K562 (cell line): ENCODE measurements at regions not wholly inside any gene's neighbourhood (a gene's known extent, or its start where the extent isn't known, plus 50 kb on each side); places are given as distances from the start of the nearest gene placed in this dataset.

ENCODE experiments used
- ATAC-seq: fragments of 200-7000 bp; cut with Tn5 transposase; 3 replicates; pipeline ENCODE4 v1.9.1; 2020; ENCODE audit warnings: moderate library complexity
- BruUV-seq: library from RNA; stranded (reverse); fragments of 400-500 nt; replicated peaks from 2 replicates; lab custom pipeline; 2021; lab: Mats Ljungman, UMichigan
- CTCF ChIA-PET: fragments of 300-600 bp; formaldehyde crosslinking; extraction: SDS; loops from one replicate; lab custom pipeline; 2021; ENCODE audit warnings: low intra/inter-chr PET ratio; lab: Yijun Ruan, JAX
- POLR2A ChIA-PET: fragments of 300-600, 350-650 bp; sonication (Branson Sonifier 250); formaldehyde crosslinking; extraction: SDS; loops from one replicate; lab custom pipeline; 2021; ENCODE audit warnings: antibody characterized with exemption, inconsistent platforms; lab: Yijun Ruan, JAX
- DNase-seq, 4 experiments: peaks; one replicate each; pipeline versions ENCODE4 v3.0.0 to v3.0.0-alpha.2; 2011 to 2018; ENCODE audit warnings: low spot score in 3 of 4, mixed read lengths in 3 of 4; ENCODE audit errors: extremely low read depth in 1 of 4
- FAIRE-seq: peaks from 2 replicates; lab custom pipeline; 2011; peaks lifted over from hg19 to GRCh38; lab: Jason Lieb, UNC
- H2AFZ ChIP-seq: 2 replicates; pipeline ENCODE4 v1.6.0; 2011; ENCODE audit warnings: low read depth, low read length, control low read depth, inconsistent platforms
- H3K27ac ChIP-seq: fragments of 200-600 bp; 3 replicates; pipeline ENCODE4 v1.8.0; 2011; ENCODE audit warnings: low read depth, mild to moderate bottlenecking, control low read depth, inconsistent platforms, low read length, moderate library complexity, mixed read lengths; ENCODE audit errors: extremely low read depth
- H3K27me3 ChIP-seq, 2 experiments: fragments of 300-600 bp in 1 of 2; 2 replicates in 1 of 2; 3 replicates in 1 of 2; pipeline versions ENCODE4 v1.6.0 to v1.8.0; 2011; ENCODE audit warnings: inconsistent platforms in 2 of 2, low read length in 2 of 2, mild to moderate bottlenecking in 1 of 2, mixed read lengths in 1 of 2, moderate library complexity in 1 of 2; ENCODE audit not compliant: control insufficient read depth in 2 of 2, insufficient read depth in 2 of 2
- H3K36me3 ChIP-seq: fragments of 300-600 bp; 3 replicates; pipeline ENCODE4 v1.8.0; 2011; ENCODE audit warnings: mild to moderate bottlenecking, low read length, inconsistent platforms; ENCODE audit not compliant: control insufficient read depth, insufficient read depth
- H3K4me1 ChIP-seq, 2 experiments: fragments of 200-600 bp in 1 of 2; replicated peaks in 1 of 2; 2 replicates in 1 of 2; 3 replicates in 1 of 2; pipeline versions ENCODE4 v1.5.1 to v1.8.0; 2011; ENCODE audit warnings: inconsistent platforms in 2 of 2, low read length in 2 of 2, mild to moderate bottlenecking in 1 of 2, mixed read lengths in 1 of 2, moderate library complexity in 1 of 2; ENCODE audit not compliant: control insufficient read depth in 2 of 2, insufficient read depth in 2 of 2
- H3K4me2 ChIP-seq: 2 replicates; pipeline ENCODE4 v1.6.1; 2011; ENCODE audit warnings: low read length, control low read depth, inconsistent platforms, mixed read lengths; ENCODE audit not compliant: insufficient read depth
- H3K4me3 ChIP-seq: fragments of 200-600 bp; sonication (generic), shearing (Covaris generic); 2 replicates; pipeline ENCODE4 v1.5.1; 2016; ENCODE audit warnings: control low read depth, inconsistent platforms
- H3K79me2 ChIP-seq: fragments of 200-600 bp; 3 replicates; pipeline ENCODE4 v1.8.0; 2011; ENCODE audit warnings: low read length, inconsistent platforms; ENCODE audit not compliant: control insufficient read depth, insufficient read depth
- H3K9ac ChIP-seq, 2 experiments: 2 replicates each; pipeline versions ENCODE4 v1.6.0 to v1.6.1; 2011; ENCODE audit warnings: low read depth in 2 of 2, low read length in 2 of 2, control low read depth in 1 of 2, inconsistent platforms in 1 of 2, mild to moderate bottlenecking in 1 of 2, mixed read lengths in 1 of 2; ENCODE audit not compliant: insufficient read depth in 1 of 2
- H3K9me1 ChIP-seq: one replicate; pipeline ENCODE4 v1.6.0; 2011; ENCODE audit warnings: inconsistent platforms, mild to moderate bottlenecking, low read length, moderate library complexity; ENCODE audit not compliant: control insufficient read depth, insufficient read depth
- H3K9me3 ChIP-seq: replicated peaks from 2 replicates; pipeline ENCODE4 v1.5.1; 2011; ENCODE audit warnings: low read depth, low read length, inconsistent platforms; ENCODE audit not compliant: control insufficient read depth, insufficient read depth
- H4K20me1 ChIP-seq: replicated peaks from 2 replicates; pipeline ENCODE4 v1.6.1; 2011; ENCODE audit warnings: low read length, inconsistent platforms, mixed read lengths; ENCODE audit not compliant: control insufficient read depth, insufficient read depth
- C11orf30 ChIP-seq: fragments of 450-650 bp; IDR thresholded peaks from 2 replicates; pipeline ENCODE4 v1.6.1; 2016; ENCODE audit warnings: low read depth, mild to moderate bottlenecking
- EHMT2 ChIP-seq: fragments of 450-650 bp; IDR thresholded peaks from 2 replicates; pipeline ENCODE4 v1.6.1; 2018; ENCODE audit warnings: antibody characterized with exemption
- MAFG ChIP-seq: fragments of 450-650 bp; conservative IDR thresholded peaks from 2 replicates; pipeline ENCODE4 v1.6.1; 2016; ENCODE audit warnings: missing genetic modification characterization, missing compliant biosample characterization
- NELFE ChIP-seq: IDR thresholded peaks from 2 replicates; pipeline ENCODE4 v1.6.1; 2011; ENCODE audit warnings: mild to moderate bottlenecking; ENCODE audit not compliant: insufficient read depth, insufficient read length
- NFE2 ChIP-seq: IDR thresholded peaks from 2 replicates; pipeline ENCODE4 v1.6.1; 2014; ENCODE audit warnings: antibody characterized with exemption, low read depth
- TAF9B ChIP-seq: fragments of 450-650 bp; IDR thresholded peaks from 2 replicates; pipeline ENCODE4 v1.6.1; 2018; ENCODE audit warnings: mild to moderate bottlenecking; ENCODE audit not compliant: partially characterized antibody
- ZNF316 ChIP-seq: fragments of 450-650 bp; IDR thresholded peaks from 2 replicates; pipeline ENCODE4 v1.6.1; 2016
- WGBS: fragments of 100-300 bp; shearing (Covaris generic); methylation state at CpG from one replicate; pipeline ENCODE4 v1.1.6; 2016; ENCODE audit warnings: low coverage, mixed read lengths; ENCODE audit not compliant: insufficient coverage; ENCODE audit errors: missing lambda C conversion rate; 5-methylcytosine and 5-hydroxymethylcytosine counted together
- in situ Hi-C: fragments of 300-500 bp; cut with MboI; formaldehyde crosslinking; loops from 4 replicates; pipeline ENCODE4 v1.15.0; 2018; ENCODE audit warnings: inconsistent platforms, mixed read lengths
- intact Hi-C: fragments of 100-400 bp; cut with micrococcal nuclease; formaldehyde crosslinking; loops from 2 replicates; pipeline ENCODE4 v1.14.2; 2022
- TF ChIP-seq, protein P1 (sequence below): fragments of 450-650 bp; formaldehyde crosslinking; conservative IDR thresholded peaks from 2 replicates; pipeline ENCODE4 v1.4.0; 2022; ENCODE audit warnings: mild to moderate bottlenecking, missing genetic modification characterization
- TF ChIP-seq, protein P2 (sequence below): fragments of 450-650 bp; formaldehyde crosslinking; IDR thresholded peaks from 2 replicates; pipeline ENCODE4 v1.4.0; 2020; ENCODE audit warnings: mild to moderate bottlenecking, moderate library complexity

DNA sequence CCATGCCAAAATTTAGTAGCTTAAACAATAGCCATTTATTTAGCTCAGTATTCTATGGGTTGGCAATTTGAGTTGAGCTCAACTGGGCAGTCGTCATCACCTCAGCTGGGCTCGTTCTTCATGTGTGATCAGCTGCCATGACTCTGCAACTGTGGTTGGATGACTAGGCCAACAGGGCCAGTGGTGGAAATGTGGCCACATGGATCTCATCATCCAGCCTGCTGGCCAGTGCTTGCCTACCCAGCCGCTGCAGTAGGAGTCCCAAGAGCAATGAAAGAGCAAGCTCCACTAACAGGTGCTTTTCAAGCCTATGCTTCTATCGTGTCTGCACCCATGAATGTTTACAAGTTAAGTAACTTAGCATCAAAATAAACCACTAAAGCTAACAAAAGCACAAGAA is 158.0 kb downstream of the ATPSCKMT start:
- no peak for FAIRE-seq
- Histone ChIP-seq H3K4me1 (no peaks in the 10 kb centered on the region), H3K9me3 (no peaks in the 10 kb centered on the region), H3K9ac (no peak overlapping the region), H4K20me1 (no peaks in the 10 kb centered on the region), H3K4me3 (no peak overlapping the region), H3K27ac (no peak overlapping the region), H3K9me1 (no peaks in the 10 kb centered on the region), H2AFZ (no peak overlapping the region), H3K36me3 (no peaks in the 10 kb centered on the region), H3K4me2 (no peak overlapping the region), H3K27me3 (no peaks in the 10 kb centered on the region), H3K79me2 (no peaks in the 10 kb centered on the region)
- no peak for DNase-seq
- ChIA-PET CTCF (no interaction called here), POLR2A (interaction anchor here (0.6 kb wide), 1 partner anchor 264 kb away, joined by 3 read pairs; no protein-coding TSS in a partner anchor)
- BruUV-seq = no TSS peak
- 0% methylated on average over 4 of the region's 4 CpGs for WGBS
- peak; percentile 32 for TF ChIP-seq TAF9B
- TF ChIP-seq, protein P1, sequence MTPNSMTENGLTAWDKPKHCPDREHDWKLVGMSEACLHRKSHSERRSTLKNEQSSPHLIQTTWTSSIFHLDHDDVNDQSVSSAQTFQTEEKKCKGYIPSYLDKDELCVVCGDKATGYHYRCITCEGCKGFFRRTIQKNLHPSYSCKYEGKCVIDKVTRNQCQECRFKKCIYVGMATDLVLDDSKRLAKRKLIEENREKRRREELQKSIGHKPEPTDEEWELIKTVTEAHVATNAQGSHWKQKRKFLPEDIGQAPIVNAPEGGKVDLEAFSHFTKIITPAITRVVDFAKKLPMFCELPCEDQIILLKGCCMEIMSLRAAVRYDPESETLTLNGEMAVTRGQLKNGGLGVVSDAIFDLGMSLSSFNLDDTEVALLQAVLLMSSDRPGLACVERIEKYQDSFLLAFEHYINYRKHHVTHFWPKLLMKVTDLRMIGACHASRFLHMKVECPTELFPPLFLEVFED (CRISPR knock-in tag) = no peak
- peak; percentile 38; the same call in 1 of the 2 replicates for TF ChIP-seq MAFG (tag)
- no peak for TF ChIP-seq NELFE
- peak; percentile 56; the same call in 1 of the 2 replicates for TF ChIP-seq EHMT2
- peak; percentile 57 for TF ChIP-seq NFE2
- 0 out of 2 replicates have a peak, but pooled peaks have one; percentile 29 for TF ChIP-seq C11orf30
- 0 out of 2 replicates have a peak, but pooled peaks have one; percentile 8 for TF ChIP-seq ZNF316
- TF ChIP-seq, protein P2, sequence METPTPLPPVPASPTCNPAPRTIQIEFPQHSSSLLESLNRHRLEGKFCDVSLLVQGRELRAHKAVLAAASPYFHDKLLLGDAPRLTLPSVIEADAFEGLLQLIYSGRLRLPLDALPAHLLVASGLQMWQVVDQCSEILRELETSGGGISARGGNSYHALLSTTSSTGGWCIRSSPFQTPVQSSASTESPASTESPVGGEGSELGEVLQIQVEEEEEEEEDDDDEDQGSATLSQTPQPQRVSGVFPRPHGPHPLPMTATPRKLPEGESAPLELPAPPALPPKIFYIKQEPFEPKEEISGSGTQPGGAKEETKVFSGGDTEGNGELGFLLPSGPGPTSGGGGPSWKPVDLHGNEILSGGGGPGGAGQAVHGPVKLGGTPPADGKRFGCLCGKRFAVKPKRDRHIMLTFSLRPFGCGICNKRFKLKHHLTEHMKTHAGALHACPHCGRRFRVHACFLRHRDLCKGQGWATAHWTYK (CRISPR knock-in tag) = no peak
- intact Hi-C loops (no loop called here), in situ Hi-C loops (no loop called here)
- ATAC-seq = peak; percentile 69
